ENCODE measurements at regions not wholly inside any gene's neighbourhood (a gene's known extent, or its start where the extent isn't known, plus 50 kb on each side); places are given as distances from the start of the nearest gene placed in this dataset.

GRCh38 chr6:23327621-23328020 is 758.3 kb downstream of the HDGFL1 start:
- DNase-seq: no peak

GRCh38 chr6:23329086-23329485 is 759.7 kb downstream of the HDGFL1 start:
- DNase-seq: no peak

DNA sequence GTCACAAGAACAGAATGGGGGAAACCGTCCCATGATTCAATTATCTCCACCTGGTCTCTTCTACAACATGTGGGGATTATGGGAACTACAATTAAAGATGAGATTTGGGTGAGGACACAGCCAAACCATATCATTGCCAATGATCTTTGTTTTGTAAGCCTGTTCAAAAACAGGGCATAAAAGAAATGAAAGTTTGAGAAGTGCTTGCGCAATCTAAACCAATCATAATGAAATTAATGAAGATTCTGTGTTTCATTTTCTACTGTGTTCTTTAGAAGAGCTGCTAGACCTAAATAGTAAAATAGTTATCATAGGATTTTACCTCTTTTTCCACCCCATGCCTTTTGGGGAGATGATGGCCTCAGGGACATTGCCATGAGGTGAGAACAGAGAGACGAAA is 761.3 kb downstream of the HDGFL1 start:
- no peak for DNase-seq

DNA sequence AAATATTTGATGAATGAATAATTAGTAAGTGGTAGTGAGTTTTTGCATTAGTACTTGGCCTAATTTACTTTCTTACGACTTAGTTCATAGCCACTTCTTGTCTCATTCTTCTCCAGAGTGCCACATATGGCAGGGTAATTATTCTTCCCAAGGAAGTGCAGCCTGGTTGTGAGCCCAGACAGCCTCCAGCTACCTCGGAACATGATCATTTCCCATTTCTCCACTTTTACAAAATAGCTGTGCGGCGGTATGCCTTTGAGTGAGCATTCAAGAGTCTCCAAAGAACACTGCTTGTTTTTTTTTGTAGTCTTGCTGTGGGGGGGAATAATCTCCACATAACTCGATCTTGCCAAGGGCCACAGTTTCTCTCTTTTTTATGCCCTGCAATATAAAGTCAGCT is 765.0 kb downstream of the HDGFL1 start:
- DNase-seq: no peak

GRCh38 chr6:23335894-23336293 is 766.5 kb downstream of the HDGFL1 start:
- no peak for DNase-seq

- no peak for DNase-seq
Measured at GRCh38 chr6:23339268-23339667, 769.9 kb downstream of the HDGFL1 start.

GRCh38 chr6:23340271-23340670 is 770.9 kb downstream of the HDGFL1 start:
- DNase-seq: no peak

DNA sequence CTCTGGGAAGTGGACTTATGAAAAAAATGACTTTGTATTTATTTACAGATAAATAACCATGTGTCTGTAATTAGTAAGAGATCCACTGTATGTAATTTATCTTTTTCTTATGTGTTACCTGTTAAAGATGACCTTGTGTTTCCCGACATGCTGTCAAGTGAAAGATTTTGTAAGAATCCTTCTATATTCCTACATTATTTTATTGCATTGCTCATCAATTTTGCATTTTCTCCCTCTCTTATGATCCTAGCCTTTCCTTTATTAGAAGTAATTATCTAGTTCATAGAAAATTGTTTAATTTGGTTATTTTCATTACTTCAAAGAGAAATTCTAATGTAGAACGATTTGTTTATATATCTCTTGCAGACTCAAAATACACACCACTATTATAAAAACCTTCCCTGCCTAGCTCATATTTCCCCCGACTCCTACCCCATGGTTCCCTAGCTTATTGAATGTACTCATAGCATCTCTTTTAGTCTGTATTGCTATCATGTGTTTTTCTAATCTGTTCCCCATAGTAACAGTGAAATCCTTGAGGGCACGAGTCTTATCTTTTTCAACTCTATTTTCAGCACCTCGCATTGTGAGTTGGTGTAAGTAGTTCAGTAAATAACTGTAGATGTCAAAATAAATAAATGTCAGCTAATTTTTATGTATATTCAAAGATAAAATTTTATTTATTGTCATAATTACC is 774.4 kb downstream of the HDGFL1 start:
- no peak for DNase-seq

- no peak for DNase-seq
Measured at GRCh38 chr6:23348185-23348584, 777.8 kb upstream of the NRSN1 start.

- peak; percentile 68 for DNase-seq
Measured at GRCh38 chr6:23349521-23350147, 776.4 kb upstream of the NRSN1 start.

- DNase-seq: no peak
Measured at GRCh38 chr6:23350752-23351453, 775.1 kb upstream of the NRSN1 start.

GRCh38 chr6:23354004-23354403 is 772.0 kb upstream of the NRSN1 start:
- no peak for DNase-seq

DNA sequence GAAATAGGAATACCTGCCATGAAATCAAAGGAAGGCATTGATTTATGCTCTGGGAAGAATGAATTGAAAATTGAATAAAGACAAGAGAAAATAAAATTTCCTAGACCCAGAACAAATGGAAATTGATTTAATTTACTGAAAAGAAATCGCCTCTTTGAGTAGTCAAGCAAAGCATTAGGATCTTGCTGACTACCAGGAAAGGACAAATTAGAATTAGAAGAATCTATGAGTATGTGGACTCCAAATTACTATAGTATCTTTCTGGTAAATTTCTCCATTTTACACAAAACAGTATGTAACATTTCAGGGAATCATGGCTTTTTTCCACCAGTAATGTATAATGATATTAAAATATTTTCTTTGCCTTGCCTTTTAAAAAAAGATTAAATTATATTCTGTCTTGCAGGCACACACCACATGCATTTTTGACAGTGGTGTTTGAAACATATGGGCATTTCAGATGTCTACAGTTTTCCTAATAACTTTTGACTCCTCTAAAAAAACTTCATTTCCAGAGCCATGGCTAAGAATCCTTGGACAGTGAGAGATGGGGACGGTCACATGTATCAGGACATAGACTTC is 768.7 kb upstream of the NRSN1 start:
- DNase-seq: no peak

DNA sequence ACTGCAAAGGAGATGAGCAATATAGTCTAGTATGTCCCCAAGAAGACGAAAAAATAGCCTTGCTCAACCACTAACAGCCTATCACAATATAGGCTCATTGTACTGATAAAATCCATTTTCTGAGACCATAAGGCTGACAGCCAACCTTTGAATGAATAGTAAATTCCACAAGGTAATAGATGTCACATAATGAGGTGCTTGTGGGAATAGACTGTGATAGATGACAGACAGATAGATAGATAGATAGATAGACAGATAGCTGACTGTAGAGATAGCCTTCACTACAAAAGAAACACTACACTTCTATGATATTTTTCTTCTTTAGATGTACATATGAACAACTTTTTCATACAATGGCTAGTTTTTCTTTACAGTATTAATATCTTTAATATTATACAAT is 760.3 kb upstream of the NRSN1 start:
- no peak for DNase-seq

DNA sequence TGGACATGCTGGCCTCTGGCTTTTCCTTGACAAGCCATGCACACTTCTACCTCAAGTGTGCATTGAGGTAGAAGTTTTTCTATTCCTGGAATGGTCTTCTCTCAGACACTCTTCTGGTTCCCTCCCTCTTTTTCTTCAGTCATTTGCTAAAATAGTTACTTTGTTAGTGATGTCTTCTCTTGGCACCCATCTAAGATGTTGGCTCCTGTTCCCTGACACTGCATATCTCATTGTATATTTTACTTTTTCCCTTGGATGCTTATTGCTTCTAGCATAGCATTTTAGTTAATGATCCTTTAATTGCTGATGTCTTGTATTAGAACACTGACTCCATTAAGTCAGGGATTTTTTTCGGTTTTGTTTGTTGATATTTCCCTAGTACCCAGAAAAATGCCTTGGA is 758.7 kb upstream of the NRSN1 start:
- no peak for DNase-seq

- DNase-seq: no peak
Measured at GRCh38 chr6:23368557-23368956, 757.5 kb upstream of the NRSN1 start.

GRCh38 chr6:23370051-23370450 is 756.0 kb upstream of the NRSN1 start:
- DNase-seq: no peak

DNA sequence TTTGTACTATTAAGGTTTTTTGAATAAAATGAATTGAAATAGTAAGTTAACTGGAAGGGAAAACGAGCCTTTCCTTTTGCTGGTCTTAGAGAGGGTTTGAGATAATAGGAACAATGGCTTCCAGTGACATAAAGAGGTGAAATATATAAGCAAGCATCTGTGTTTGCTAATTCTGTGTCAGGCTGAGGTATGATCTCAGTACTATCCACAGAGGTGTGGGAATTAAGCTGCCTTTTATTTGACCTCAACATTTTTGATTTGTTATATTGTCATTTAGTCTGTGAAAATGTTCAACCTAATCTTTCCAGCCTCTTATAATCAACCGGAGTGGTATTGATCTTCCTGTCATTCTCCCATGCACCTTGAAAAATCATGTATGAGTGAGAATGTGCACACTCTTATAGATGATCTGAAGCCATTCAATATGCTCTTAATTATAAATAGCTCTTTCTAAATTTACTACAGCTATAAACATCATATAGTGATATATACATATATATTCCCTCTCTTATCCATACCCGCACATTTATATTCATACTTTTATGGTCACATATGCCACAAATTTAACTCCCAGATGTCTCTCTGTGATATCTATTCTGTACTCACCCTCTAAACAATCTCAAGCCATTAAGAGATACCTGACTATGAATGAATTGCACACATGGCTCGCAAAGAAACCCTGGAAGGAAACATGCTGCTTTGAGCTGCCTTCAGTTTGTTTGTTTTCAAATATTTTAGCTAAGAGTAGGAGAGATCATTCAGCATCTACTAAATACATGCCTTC is 754.7 kb upstream of the NRSN1 start:
- no peak for DNase-seq

DNA sequence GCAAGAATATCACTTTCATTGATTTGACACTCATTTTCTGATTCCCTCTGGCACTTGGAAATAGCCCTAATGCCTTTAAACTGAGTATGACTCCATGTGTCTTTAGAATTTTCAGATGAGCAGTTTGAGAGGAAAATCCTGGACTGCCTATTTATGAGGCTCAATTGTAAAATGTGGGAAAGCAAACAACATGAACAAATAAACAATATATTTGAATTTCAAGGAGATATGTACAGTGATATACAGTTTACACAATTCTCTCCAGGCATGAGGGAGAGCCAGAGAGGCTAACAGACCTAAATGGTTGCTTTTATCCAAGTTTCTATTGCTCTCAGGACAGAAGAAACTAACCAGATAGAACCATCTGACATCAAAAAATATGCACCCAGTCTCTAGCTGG is 748.2 kb upstream of the NRSN1 start:
- no peak for DNase-seq

DNA sequence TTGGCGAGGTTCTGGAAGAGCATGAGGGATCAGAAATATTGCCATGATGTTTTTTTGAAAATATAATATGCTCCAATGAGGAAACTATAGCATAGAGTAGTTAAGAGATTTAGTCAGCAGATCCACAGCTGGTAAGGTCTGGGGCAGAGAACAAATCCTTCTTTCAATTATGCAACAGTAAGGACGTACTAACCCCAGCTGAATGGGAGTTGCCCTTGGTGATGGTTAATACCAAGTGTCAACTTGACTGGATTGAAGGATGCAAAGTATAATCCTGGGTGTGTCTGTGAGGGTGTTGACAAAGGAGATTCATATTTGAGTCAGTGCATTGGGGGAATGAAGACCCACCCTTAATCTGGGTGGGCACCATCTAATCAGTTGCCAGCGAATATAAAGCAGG is 745.5 kb upstream of the NRSN1 start:
- no peak for DNase-seq

- DNase-seq: no peak
Measured at GRCh38 chr6:23388086-23388783, 737.8 kb upstream of the NRSN1 start.

- no peak for DNase-seq
Measured at GRCh38 chr6:23389386-23389785, 736.6 kb upstream of the NRSN1 start.

DNA sequence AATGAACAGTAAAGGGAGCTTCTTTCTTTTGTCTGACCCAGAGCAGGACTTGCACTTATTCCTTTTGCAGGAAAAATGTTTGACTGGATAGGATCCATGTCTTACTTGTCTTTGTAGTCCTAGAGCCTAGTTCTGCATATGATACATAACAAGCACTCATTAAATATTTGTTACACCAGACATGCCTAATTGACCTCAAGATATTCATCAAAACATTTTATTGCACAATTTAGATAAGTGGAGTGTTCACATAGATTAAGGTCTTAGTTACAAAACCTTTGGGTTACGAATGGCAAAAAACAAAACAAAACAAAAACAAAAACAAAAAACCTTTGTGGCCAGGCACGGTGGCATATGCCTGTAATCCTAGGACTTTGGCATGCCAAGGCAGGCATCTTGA is 735.8 kb upstream of the NRSN1 start:
- no peak for DNase-seq
